ENCODE measurements at regions not wholly inside any gene's neighbourhood (a gene's known extent, or its start where the extent isn't known, plus 50 kb on each side); places are given as distances from the start of the nearest gene placed in this dataset.
"Not testable (repeated sequence)": the region's sequence is repeated elsewhere in the genome, so short reads cannot be mapped to it uniquely, and the experiment has no call there.

GRCh38 chr21:9697751-9698150 is 823.6 kb upstream of the TPTE start:
- DNase-seq: not testable (repeated sequence)

- DNase-seq: not testable (repeated sequence)
These were observed 816.4 kb upstream of the TPTE start for GRCh38 chr21:9705016-9705415.

- not testable (repeated sequence) for DNase-seq
These were observed 815.9 kb upstream of the TPTE start for GRCh38 chr21:9705455-9705854.

- not testable (repeated sequence) for DNase-seq
These were observed 796.8 kb upstream of the TPTE start for GRCh38 chr21:9724542-9724941.

- DNase-seq: not testable (repeated sequence)
These were observed 794.2 kb upstream of the TPTE start for GRCh38 chr21:9727187-9727586.

GRCh38 chr21:9728219-9728992 is 793.0 kb upstream of the TPTE start:
- DNase-seq: not testable (repeated sequence)

- DNase-seq: no peak
These were observed 790.5 kb upstream of the TPTE start for GRCh38 chr21:9730866-9731265.

- DNase-seq: not testable (repeated sequence)
These were observed 790.1 kb upstream of the TPTE start for GRCh38 chr21:9731317-9731716.

- DNase-seq: not testable (repeated sequence)
These were observed 788.8 kb upstream of the TPTE start for GRCh38 chr21:9732605-9733004.

GRCh38 chr21:9733761-9734558 is 787.4 kb upstream of the TPTE start:
- not testable (repeated sequence) for DNase-seq

- no peak for DNase-seq
These were observed 785.9 kb upstream of the TPTE start for GRCh38 chr21:9735421-9735961.

GRCh38 chr21:9737301-9737700 is 784.1 kb upstream of the TPTE start:
- DNase-seq: not testable (repeated sequence)

- not testable (repeated sequence) for DNase-seq
These were observed 783.4 kb upstream of the TPTE start for GRCh38 chr21:9737871-9738515.

- no peak for DNase-seq
These were observed 782.9 kb upstream of the TPTE start for GRCh38 chr21:9738527-9738926.

GRCh38 chr21:9739240-9739639 is 782.1 kb upstream of the TPTE start:
- no peak for DNase-seq

- DNase-seq: not testable (repeated sequence)
These were observed 781.0 kb upstream of the TPTE start for GRCh38 chr21:9740177-9740941.

GRCh38 chr21:9740991-9741742 is 780.2 kb upstream of the TPTE start:
- DNase-seq: not testable (repeated sequence)

GRCh38 chr21:9743566-9743965 is 777.8 kb upstream of the TPTE start:
- DNase-seq: not testable (repeated sequence)

GRCh38 chr21:9744166-9744565 is 777.2 kb upstream of the TPTE start:
- not testable (repeated sequence) for DNase-seq

- not testable (repeated sequence) for DNase-seq
These were observed 776.8 kb upstream of the TPTE start for GRCh38 chr21:9744593-9744992.

- not testable (repeated sequence) for DNase-seq
These were observed 775.8 kb upstream of the TPTE start for GRCh38 chr21:9745457-9746108.

Measured in NCI-H1694 (cell line).